ENCODE measurements at regions not wholly inside any gene's neighbourhood (a gene's known extent, or its start where the extent isn't known, plus 50 kb on each side); places are given as distances from the start of the nearest gene placed in this dataset.

GRCh38 chr4:156495836-156496235 is 475.8 kb downstream of the PDGFC start:
- no peak for ATAC-seq
- POLR2A ChIA-PET: no interaction called here
- DNase-seq: no peak
- Mint-ChIP-seq H3K9me3 (peaks cover 1% of the 10 kb centered on the region), H3K27ac (no peak overlapping the region), H3K36me3 (ENCODE audit: low read depth) (no peaks in the 10 kb centered on the region), H3K4me3 (no peak overlapping the region), H3K4me1 (ENCODE audit: low read depth) (no peaks in the 10 kb centered on the region), H3K27me3 (no peaks in the 10 kb centered on the region)
- TF ChIP-seq, protein P1, sequence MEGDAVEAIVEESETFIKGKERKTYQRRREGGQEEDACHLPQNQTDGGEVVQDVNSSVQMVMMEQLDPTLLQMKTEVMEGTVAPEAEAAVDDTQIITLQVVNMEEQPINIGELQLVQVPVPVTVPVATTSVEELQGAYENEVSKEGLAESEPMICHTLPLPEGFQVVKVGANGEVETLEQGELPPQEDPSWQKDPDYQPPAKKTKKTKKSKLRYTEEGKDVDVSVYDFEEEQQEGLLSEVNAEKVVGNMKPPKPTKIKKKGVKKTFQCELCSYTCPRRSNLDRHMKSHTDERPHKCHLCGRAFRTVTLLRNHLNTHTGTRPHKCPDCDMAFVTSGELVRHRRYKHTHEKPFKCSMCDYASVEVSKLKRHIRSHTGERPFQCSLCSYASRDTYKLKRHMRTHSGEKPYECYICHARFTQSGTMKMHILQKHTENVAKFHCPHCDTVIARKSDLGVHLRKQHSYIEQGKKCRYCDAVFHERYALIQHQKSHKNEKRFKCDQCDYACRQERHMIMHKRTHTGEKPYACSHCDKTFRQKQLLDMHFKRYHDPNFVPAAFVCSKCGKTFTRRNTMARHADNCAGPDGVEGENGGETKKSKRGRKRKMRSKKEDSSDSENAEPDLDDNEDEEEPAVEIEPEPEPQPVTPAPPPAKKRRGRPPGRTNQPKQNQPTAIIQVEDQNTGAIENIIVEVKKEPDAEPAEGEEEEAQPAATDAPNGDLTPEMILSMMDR (IDR thresholded peaks at IDR 0.05): no peak
- CTCF ChIA-PET: no interaction called here
- intact Hi-C loops (cut with micrococcal nuclease): no loop called here

DNA sequence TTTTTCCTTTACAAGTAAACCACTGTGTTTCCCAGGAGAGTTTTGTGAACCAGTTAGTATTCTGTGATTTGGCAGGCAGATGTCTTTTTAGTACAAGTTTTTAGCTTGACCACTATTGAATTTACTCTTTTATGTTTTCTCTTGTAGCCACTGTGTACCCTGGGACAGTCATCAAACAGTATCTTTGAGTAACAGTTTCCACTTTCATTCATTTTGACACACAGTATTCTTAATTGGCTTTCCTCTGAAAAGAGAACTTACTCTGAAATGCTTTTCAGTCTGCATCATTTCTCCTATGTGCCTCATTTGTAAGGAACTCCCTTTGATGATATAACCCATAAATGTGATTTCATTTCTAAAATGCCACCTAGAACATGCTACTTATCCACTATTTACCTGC is 476.5 kb downstream of the PDGFC start:
- ChIA-PET POLR2A (no interaction called here), CTCF (no interaction called here)
- intact Hi-C loops (cut with micrococcal nuclease): no loop called here
- DNase-seq: no peak
- no peaks in the 10 kb centered on the region for H3K9me3 Mint-ChIP-seq
- no peak overlapping the region for H3K27ac Mint-ChIP-seq
- no peaks in the 10 kb centered on the region for H3K27me3 Mint-ChIP-seq
- no peaks in the 10 kb centered on the region for H3K4me1 Mint-ChIP-seq (ENCODE audit: low read depth)
- TF ChIP-seq, protein P1 (IDR thresholded peaks at IDR 0.05): no peak
- ATAC-seq: no peak
- no peak overlapping the region for H3K4me3 Mint-ChIP-seq
- H3K36me3 Mint-ChIP-seq (ENCODE audit: low read depth): no peaks in the 10 kb centered on the region

DNA sequence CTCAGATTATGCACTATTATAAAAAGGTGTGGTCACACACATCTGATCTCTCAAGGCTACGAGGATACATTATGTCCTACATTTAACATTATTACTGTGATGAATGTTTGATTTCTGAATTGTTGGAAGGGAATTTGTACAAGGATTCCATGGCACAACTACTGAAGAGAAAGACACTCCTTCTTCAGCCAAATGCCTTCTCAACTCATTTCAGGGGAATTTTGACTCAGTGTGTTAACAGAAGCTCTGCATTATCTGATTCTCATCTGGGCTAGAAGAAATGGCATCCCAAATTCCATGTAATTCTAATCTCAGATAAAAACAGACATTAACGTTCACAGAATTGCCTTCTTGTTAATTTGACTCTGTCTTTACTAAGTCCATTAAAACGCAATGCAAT is 477.7 kb downstream of the PDGFC start:
- POLR2A ChIA-PET: no interaction called here
- intact Hi-C loops (cut with micrococcal nuclease): no loop called here
- H3K27me3 Mint-ChIP-seq: no peaks in the 10 kb centered on the region
- no peaks in the 10 kb centered on the region for H3K4me1 Mint-ChIP-seq (ENCODE audit: low read depth)
- no peaks in the 10 kb centered on the region for H3K9me3 Mint-ChIP-seq
- ATAC-seq: no peak
- no peaks in the 10 kb centered on the region for H3K36me3 Mint-ChIP-seq (ENCODE audit: low read depth)
- DNase-seq: no peak
- CTCF ChIA-PET: no interaction called here
- no peak overlapping the region for H3K4me3 Mint-ChIP-seq
- TF ChIP-seq, protein P1 (IDR thresholded peaks at IDR 0.05): no peak
- H3K27ac Mint-ChIP-seq: no peak overlapping the region

GRCh38 chr4:156487107-156487506 is 484.5 kb downstream of the PDGFC start:
- no peaks in the 10 kb centered on the region for H3K36me3 Mint-ChIP-seq (ENCODE audit: low read depth)
- CTCF ChIA-PET: no interaction called here
- DNase-seq: no peak
- peaks cover 3% of the 10 kb centered on the region for H3K9me3 Mint-ChIP-seq
- no peaks in the 10 kb centered on the region for H3K27me3 Mint-ChIP-seq
- intact Hi-C loops (cut with micrococcal nuclease): no loop called here
- H3K4me3 Mint-ChIP-seq: no peak overlapping the region
- no peaks in the 10 kb centered on the region for H3K4me1 Mint-ChIP-seq (ENCODE audit: low read depth)
- POLR2A ChIA-PET: no interaction called here
- no peak for ATAC-seq
- TF ChIP-seq, protein P1 (IDR thresholded peaks at IDR 0.05): no peak
- H3K27ac Mint-ChIP-seq: no peak overlapping the region

DNA sequence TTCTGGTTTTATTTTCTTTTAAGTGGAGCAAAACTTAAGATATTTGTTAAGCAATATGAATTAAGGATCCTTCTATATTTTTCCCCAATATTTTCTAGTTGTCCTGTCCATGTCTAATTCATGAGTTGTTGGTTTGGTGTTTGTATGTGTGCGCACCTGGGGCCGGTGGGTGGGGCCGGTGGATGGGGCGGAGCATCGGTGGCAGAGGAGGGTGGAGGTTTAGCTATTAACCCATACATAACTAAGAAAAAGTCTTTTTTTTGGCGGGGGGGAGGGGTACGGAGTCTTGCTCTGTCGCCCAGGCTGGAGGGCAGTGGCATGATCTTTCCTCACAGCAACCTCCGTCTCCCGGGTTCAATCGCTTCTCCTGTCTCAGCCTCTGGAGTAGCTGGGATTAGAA is 489.8 kb downstream of the PDGFC start:
- no peak overlapping the region for H3K27ac Mint-ChIP-seq
- H3K27me3 Mint-ChIP-seq: no peaks in the 10 kb centered on the region
- POLR2A ChIA-PET: no interaction called here
- intact Hi-C loops (cut with micrococcal nuclease): no loop called here
- DNase-seq (no peak), ATAC-seq (no peak)
- no peaks in the 10 kb centered on the region for H3K4me1 Mint-ChIP-seq (ENCODE audit: low read depth)
- no peaks in the 10 kb centered on the region for H3K36me3 Mint-ChIP-seq (ENCODE audit: low read depth)
- TF ChIP-seq, protein P1 (IDR thresholded peaks at IDR 0.05): no peak
- CTCF ChIA-PET: interaction anchor here (1.0 kb wide), 1 partner anchor 67 kb away, joined by 3 read pairs; no protein-coding TSS in a partner anchor
- peaks cover 3% of the 10 kb centered on the region for H3K9me3 Mint-ChIP-seq
- H3K4me3 Mint-ChIP-seq: no peak overlapping the region

Measured in activated CD8-positive, alpha-beta T cell treated with anti-CD3 and anti-CD28 coated beads for 36 hours (primary cell).